ENCODE measurements at regions not wholly inside any gene's neighbourhood (a gene's known extent, or its start where the extent isn't known, plus 50 kb on each side); places are given as distances from the start of the nearest gene placed in this dataset.
A peak's percentile ranks its signal among the peaks of the same experiment; 100 is the strongest.

DNA sequence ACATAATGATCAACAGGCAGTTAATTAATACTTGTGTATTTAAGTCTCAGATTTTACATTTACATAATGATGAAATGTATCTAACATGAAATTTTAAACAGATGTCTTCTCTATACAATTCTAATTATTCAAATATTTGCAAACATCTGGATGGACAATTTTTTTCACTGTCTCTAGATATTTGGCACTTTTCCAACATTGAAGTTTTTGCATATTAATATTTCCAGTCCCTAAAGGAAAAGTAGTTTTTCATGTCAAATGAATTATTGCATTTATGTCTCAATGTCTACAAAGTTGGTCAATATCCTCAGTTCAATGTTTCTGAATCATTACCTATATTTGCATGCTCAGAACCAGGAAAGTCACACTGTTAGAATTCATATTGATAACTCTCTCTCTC, 560.9 kb upstream of the PKDCC start:
- H3K27me3 ChIP-seq, result no peaks in the 10 kb centered on the region
- H3K36me3 ChIP-seq, result no peaks in the 10 kb centered on the region
- TF ChIP-seq, protein P1, sequence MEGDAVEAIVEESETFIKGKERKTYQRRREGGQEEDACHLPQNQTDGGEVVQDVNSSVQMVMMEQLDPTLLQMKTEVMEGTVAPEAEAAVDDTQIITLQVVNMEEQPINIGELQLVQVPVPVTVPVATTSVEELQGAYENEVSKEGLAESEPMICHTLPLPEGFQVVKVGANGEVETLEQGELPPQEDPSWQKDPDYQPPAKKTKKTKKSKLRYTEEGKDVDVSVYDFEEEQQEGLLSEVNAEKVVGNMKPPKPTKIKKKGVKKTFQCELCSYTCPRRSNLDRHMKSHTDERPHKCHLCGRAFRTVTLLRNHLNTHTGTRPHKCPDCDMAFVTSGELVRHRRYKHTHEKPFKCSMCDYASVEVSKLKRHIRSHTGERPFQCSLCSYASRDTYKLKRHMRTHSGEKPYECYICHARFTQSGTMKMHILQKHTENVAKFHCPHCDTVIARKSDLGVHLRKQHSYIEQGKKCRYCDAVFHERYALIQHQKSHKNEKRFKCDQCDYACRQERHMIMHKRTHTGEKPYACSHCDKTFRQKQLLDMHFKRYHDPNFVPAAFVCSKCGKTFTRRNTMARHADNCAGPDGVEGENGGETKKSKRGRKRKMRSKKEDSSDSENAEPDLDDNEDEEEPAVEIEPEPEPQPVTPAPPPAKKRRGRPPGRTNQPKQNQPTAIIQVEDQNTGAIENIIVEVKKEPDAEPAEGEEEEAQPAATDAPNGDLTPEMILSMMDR (IDR thresholded peaks at IDR 0.05), result no peak
- intact Hi-C loops (cut with DNase I), result no loop called here
- no peak for DNase-seq
- H3K4me3 ChIP-seq, result no peak overlapping the region
- ATAC-seq, result no peak
- H3K27ac ChIP-seq, result no peak overlapping the region
- no peaks in the 10 kb centered on the region for H3K9me3 ChIP-seq
- H3K4me1 ChIP-seq, result no peaks in the 10 kb centered on the region
- FAIRE-seq, result peak; percentile 20

DNA sequence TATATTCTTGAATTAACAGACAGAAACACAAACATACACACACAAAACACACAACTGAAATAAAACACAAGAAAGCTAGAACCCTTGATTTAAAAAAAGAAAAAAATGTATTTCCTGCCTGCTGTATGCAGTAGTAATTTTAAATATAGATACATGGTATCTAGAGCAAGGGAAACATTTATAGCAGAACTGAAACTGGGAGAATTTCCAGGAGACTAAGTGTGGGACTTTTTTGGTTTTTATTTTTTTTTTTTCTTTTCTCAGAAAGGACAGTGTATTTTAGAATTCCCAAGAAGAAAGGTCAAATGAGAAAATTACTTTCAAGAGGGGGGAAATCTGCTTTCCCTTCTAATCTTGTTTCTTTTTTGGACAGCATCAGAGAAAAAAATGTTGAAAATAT, 558.9 kb upstream of the PKDCC start:
- TF ChIP-seq, protein P1 (IDR thresholded peaks at IDR 0.05), result no peak
- FAIRE-seq (no peak), ATAC-seq (no peak), DNase-seq (no peak)
- Histone ChIP-seq H3K4me3 (no peak overlapping the region), H3K36me3 (no peaks in the 10 kb centered on the region), H3K4me1 (no peaks in the 10 kb centered on the region), H3K27me3 (no peaks in the 10 kb centered on the region), H3K9me3 (no peaks in the 10 kb centered on the region), H3K27ac (no peak overlapping the region)
- intact Hi-C loops (cut with DNase I), result no loop called here

- TF ChIP-seq, protein P1 (IDR thresholded peaks at IDR 0.05), result no peak
- FAIRE-seq, result no peak
- Histone ChIP-seq H3K27me3 (no peaks in the 10 kb centered on the region), H3K4me1 (no peaks in the 10 kb centered on the region), H3K27ac (no peak overlapping the region), H3K4me3 (no peak overlapping the region), H3K9me3 (peaks cover 0 to 2% (median 0%) of the 10 kb centered on the region in 4 donors), H3K36me3 (no peaks in the 10 kb centered on the region)
- no peak for ATAC-seq
- DNase-seq, result no peak
- intact Hi-C loops (cut with DNase I), result no loop called here
Measured at GRCh38 chr2:41489638-41490037, 558.2 kb upstream of the PKDCC start.

DNA sequence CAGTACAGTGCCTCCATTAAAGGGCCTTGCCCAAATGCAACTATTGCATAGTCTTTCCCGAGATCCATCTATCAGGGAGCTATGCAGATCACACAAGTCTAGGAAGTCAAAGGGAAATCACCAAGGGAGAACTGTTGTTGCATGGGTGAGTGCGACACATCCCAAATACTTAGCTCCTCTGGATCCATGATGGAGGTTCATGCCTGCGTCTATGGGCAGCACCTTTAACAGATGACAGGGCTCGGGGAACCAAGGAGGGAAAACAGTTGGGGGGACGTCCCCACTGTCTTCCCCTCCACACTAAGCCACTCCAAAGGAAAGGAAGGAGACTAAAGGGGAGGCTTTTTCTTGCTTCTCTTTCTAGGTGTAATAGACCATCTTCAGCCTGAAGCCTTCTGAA, 552.8 kb upstream of the PKDCC start:
- no peaks in the 10 kb centered on the region for H3K4me1 ChIP-seq
- DNase-seq, result no peak
- no peak for ATAC-seq
- WGBS, 2 donors, result 64 to 72% methylated on average over 5 of the region's 5 CpGs
- no peak overlapping the region for H3K4me3 ChIP-seq
- H3K27me3 ChIP-seq, result no peaks in the 10 kb centered on the region
- no peaks in the 10 kb centered on the region for H3K36me3 ChIP-seq
- FAIRE-seq, result no peak
- TF ChIP-seq, protein P1 (IDR thresholded peaks at IDR 0.05), result no peak
- intact Hi-C loops (cut with DNase I), result no loop called here
- no peak overlapping the region for H3K27ac ChIP-seq
- peaks cover 0 to 6% (median 0%) of the 10 kb centered on the region in 4 donors for H3K9me3 ChIP-seq

- 82 to 85% methylated on average over 3 of the region's 3 CpGs for WGBS, 2 donors
- TF ChIP-seq, protein P1 (IDR thresholded peaks at IDR 0.05), result no peak
- Histone ChIP-seq H3K27me3 (no peaks in the 10 kb centered on the region), H3K27ac (no peak overlapping the region), H3K36me3 (no peaks in the 10 kb centered on the region), H3K9me3 (peaks cover 0 to 6% (median 0%) of the 10 kb centered on the region in 4 donors), H3K4me1 (no peaks in the 10 kb centered on the region), H3K4me3 (no peak overlapping the region)
- no peak for DNase-seq
- intact Hi-C loops (cut with DNase I), result no loop called here
- no peak for ATAC-seq
- no peak for FAIRE-seq
Measured at GRCh38 chr2:41496908-41497307, 550.9 kb upstream of the PKDCC start.

All from pancreas (tissue), 10 donors.